ENCODE measurements at regions not wholly inside any gene's neighbourhood (a gene's known extent, or its start where the extent isn't known, plus 50 kb on each side); places are given as distances from the start of the nearest gene placed in this dataset.

- DNase-seq (ENCODE audit: low read depth in 4 of 4, low spot score in 3 of 4): no peak
These were observed 142.9 kb upstream of the ZMIZ1 start for GRCh38 chr10:78925800-78926319.

GRCh38 chr10:78927257-78927995 is 141.3 kb upstream of the ZMIZ1 start:
- DNase-seq (ENCODE audit: low read depth in 4 of 4, low spot score in 3 of 4): no peak

DNA sequence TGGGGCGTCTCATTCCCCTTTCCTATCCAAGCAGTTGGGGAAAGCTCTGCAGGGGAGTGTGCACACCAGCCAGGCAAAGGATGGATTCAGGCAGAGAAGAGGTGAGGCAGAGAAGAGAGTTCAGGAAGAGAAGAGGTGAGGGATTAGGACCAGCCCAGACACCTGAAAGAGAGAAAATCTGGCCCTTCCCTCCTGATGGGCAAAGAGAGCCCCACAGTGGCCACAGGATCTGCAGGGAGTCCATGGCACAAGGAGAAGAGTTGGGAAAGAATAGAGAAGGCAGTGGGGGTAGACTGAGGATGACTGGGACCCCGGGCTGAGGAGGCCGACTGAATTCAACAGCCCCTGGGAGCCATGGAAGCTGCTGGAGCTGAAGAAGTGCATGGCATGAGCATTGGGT is 140.4 kb upstream of the ZMIZ1 start:
- no peak for DNase-seq (ENCODE audit: low read depth in 4 of 4, low spot score in 3 of 4)

DNA sequence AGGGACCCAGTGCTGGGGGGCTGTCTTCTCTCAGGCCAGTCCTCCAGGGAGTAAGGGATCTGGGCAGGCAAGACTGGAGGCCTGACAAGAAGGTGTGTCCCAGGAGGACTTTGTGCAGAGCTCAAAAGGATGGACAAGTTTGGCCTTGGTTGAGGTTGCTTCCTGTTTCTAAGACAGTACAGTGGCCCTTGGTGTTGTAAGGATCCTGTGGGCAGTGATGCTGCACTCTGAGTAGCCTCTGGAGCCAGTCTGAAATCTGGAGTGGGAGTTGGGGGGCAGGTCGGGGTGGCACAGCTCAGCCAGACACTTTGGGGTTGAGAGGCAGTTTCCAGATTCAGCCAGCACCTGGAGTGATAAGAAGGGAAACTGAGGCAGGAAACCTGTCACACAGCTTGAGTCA is 139.2 kb upstream of the ZMIZ1 start:
- DNase-seq (ENCODE audit: low read depth in 4 of 4, low spot score in 3 of 4): no peak

- no peak for DNase-seq (ENCODE audit: low read depth in 4 of 4, low spot score in 3 of 4)
These were observed 137.3 kb upstream of the ZMIZ1 start for GRCh38 chr10:78931321-78932053.

- DNase-seq (ENCODE audit: low read depth in 4 of 4, low spot score in 3 of 4): no peak
These were observed 136.7 kb upstream of the ZMIZ1 start for GRCh38 chr10:78932054-78932386.

- no peak for DNase-seq (ENCODE audit: low read depth in 4 of 4, low spot score in 3 of 4)
These were observed 135.9 kb upstream of the ZMIZ1 start for GRCh38 chr10:78932861-78933260.

DNA sequence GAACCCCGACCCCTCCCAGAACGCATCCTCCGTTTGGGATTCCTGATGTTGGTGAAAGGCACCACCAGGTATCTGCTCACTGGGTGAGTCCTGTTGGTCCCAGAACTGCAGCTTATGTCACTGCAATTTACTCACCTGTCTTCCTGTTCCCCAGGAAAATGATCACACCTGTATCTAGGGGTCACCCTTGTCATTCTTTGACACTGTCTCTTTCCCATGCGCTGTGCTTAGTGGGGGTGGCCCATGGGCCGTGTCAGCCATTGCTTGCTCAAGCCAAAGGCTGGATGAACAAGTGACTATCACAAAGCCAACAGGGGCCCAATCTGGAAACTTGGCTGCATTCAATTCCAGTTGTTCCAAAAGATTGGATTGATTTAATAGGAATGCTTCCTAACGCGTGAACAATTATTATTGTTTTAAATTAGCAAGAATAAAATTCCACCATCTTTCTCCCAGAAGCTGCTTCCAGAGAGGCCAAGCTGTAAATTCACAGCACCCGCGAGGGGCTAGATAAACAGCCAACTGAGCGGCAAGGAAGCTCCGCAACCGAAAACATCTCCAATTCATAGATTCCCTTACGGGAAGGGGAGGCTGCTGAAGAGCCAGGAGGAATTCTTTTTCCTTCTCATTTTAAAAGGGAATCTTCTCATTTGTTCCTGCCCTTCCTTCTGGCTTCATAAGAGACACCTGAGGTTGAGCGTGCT is 134.8 kb upstream of the ZMIZ1 start:
- DNase-seq (ENCODE audit: low read depth in 4 of 4, low spot score in 3 of 4): no peak

GRCh38 chr10:78934532-78934898 is 134.3 kb upstream of the ZMIZ1 start:
- DNase-seq (ENCODE audit: low read depth in 4 of 4, low spot score in 3 of 4): no peak

DNA sequence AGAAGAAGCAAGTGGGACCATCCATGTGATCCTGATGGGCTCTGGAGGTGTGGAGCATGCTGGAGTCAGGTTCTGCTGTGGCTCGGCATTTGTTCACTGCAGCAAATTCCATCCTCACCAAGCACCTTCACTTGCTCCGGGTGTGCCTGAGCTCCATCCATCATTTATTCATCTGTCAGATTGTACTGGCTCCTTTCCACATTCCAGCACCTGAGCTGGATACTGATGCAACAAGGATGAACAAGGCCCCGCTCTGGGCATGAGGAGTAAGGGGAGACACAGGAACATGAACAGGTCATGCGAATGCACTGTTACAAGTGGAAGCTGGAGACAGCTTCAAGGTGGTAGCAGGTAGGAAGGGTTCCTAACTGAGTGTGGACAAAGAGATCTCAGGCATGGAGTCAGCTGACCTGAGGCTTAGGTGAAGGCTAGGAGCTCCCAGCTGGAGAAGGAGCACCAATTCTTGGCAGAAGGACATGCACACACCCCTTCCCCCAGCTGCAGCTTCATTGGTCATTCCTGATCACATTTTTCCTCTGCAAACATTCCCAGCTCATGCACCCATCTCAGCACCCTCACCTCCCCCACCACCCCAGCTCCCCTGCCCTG is 133.7 kb upstream of the ZMIZ1 start:
- no peak for DNase-seq (ENCODE audit: low read depth in 4 of 4, low spot score in 3 of 4)

DNA sequence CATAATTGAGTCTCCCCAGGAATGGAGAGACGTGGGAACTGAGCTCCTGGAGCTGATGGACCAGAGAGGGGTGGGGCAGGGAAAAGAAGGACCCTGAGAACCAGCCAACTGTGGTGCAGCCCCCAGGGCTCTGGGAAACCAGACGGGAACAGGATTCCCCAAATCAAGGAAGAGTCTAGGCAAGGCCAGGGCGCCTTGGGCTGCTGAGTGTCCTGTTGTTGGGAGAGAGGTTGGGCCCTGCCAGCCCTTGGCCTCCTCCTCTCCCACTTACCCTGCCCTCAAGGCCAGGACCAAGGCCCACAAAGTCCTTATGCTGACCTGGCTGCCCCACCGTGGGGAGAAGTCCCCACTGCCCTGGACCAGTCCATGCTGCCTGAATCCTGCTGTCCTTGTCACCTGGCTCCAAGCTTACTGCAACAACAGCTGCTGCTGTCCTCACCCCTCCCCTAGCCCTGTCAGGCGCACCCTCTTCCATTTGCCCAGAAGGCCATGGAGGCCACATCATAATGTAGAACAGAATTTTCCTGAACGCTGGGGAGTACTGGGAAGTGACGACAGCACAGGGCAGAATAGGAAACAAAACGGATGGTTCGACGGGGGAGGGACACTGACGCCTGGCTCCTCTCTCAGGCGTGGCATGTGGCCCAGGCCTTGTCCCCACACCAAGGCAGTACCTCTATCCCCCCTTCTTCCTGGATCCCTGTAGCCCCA is 132.9 kb upstream of the ZMIZ1 start:
- DNase-seq (ENCODE audit: low read depth in 4 of 4, low spot score in 3 of 4): no peak

DNA sequence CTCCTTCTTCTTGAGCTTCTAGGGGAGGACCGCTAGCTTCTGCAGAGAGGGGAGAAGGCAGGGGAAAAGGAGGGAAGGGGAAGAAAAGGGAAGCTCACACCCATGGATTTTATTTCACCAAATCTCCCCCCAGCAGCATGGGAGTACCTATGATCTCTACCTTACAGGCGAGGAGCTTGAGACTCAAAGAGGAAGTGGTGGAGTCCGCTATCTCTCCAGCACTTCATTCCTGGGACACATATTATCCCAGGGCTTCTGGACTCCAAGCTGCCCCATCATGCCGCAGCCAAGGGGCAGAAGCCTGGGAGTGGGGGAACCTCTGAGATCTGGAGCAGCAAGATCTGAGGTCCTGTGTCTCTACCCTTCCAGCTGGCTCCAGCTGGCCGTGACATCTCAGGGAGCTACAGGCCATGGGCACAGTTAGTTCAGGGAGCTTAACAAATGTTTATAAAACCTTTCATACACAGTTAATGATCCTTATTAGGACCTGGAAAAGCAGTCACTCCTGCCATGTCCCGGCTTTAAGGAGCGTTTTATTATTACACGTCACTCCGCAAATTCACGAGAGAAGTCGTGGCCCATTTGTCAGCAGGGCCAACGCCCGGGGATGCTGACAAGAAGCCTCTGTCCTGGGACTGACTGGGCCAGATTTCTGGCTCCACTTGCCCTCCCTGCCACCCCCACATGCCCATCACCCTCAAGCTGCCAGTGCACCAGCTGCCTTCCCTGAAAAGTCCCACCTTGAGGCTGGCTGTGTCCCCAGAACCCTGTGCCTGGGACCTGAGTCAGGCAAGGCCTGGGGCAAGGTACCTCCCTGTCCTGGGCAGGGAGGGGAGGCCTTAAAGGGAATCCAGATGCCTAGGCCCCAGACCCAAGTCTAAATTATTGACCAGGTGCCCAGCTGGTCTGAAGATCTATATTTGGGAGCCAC is 132.1 kb upstream of the ZMIZ1 start:
- DNase-seq (ENCODE audit: low read depth in 4 of 4, low spot score in 3 of 4): no peak

- DNase-seq (ENCODE audit: low read depth in 4 of 4, low spot score in 3 of 4): no peak
These were observed 131.4 kb upstream of the ZMIZ1 start for GRCh38 chr10:78937393-78937792.

GRCh38 chr10:78937800-78938694 is 130.7 kb upstream of the ZMIZ1 start:
- DNase-seq (ENCODE audit: low read depth in 4 of 4, low spot score in 3 of 4): no peak

DNA sequence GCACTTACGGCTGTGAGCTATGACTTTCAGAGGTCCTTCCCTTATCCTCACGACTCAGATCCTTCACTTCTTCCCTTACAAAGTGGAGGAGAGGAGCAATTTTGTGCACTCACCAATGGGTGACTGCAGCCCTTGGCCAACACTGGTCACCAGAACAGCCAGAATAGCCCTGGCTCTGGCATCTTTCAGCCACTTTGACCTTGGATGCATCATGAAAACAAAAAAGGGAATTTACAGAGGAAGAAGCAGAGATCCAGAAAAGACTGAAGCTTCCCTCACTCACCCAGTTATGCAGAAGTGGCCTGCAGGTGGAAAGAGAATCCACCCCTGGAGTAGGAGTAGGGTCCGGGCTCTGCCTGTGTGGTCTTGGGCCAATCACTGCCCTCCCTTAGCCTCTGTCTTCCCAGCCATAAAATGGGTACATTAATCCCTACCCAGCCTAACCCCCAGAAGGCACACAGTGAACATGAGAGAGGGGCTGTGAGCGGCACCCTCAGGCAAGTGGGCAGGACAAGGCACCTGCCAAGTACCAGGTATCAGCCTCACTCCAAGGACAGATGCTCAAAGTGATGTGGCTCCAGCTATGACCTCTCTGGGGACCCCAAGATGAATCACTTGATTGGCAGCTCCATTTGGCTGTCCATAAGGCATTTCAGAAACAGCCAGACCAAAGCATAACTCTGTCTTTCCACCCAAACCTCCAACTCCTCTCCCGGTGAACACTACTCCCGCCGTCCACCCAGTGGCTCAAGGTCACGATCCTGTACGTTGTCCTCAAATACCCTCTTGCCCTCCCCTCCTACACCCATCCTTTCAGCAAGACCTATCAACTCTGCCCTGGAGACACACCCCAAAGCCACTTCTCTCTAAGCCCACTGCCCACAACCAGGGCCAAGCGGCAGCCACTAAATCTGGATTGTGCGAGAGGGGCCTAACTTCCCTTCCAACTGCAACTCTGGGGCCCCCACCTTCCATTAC is 129.8 kb upstream of the ZMIZ1 start:
- DNase-seq (ENCODE audit: low read depth in 4 of 4, low spot score in 3 of 4): no peak

DNA sequence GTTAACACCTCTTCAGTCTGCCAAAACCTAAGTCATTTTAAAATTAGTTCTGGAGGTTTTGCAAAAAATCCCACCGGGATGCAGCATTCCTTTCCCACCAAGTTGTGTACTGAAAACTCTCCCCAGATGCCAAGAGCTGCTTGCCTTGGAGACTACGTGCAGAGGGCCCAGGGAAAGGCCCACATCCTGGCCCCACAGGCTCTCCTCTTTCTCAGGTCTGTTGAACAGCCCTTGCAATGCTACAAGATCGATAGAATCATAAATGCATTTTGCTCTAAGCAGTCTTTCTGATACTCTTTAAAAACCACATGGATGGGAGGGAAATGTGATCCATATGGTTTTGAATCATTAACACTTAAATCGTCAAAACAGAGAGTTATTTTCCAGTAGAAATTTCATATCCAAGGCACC is 126.7 kb upstream of the ZMIZ1 start:
- DNase-seq (ENCODE audit: low read depth in 4 of 4, low spot score in 3 of 4): no peak

DNA sequence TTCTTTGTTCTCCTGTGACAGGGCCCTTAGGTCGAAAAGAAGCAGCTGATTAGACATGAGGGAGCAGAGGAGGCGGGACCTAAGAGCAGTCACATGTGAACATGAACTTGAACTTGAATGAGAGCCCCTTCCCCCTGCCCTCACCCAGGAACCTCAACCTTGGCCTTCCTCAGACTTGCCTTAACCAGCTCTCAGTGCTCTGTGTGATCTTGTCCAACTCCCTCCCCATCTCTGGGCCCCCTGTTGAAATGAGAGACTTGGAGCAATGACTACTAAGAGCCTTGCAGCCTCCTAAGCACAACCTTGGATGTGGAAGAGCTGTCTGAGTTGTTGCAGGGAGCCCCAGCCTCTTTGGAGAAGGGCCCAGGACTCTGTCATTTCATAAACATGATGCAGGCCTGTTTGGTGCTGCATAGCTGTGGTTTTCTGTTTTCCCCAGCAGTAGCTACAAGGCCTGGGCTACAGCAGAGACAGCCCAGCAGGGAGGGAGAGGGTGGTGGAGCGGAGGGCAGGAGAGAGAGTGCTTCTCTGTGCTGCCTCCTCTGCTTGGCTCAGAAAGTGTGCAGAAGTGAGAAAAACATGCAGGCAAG is 123.9 kb upstream of the ZMIZ1 start:
- peak; percentile 61 to 70 (median 68) for DNase-seq (ENCODE audit: low read depth in 4 of 4, low spot score in 3 of 4)

Measured in left renal pelvis (tissue), 4 donors.